ENCODE measurements at regions not wholly inside any gene's neighbourhood (a gene's known extent, or its start where the extent isn't known, plus 50 kb on each side); places are given as distances from the start of the nearest gene placed in this dataset.

GRCh38 chr16:54679531-54679930 is 251.1 kb upstream of the IRX5 start:
- Histone ChIP-seq H3K36me3 (no peaks in the 10 kb centered on the region), H3K4me1 (no peaks in the 10 kb centered on the region), H3K9me3 (no peaks in the 10 kb centered on the region), H3K27me3 (peaks cover 0 to 5% (median 0%) of the 10 kb centered on the region in 4 donors), H3K27ac (replicated peaks in 1 of 4) (no peak overlapping the region), H3K4me3 (no peak overlapping the region)
- TF ChIP-seq POLR2AphosphoS5 (IDR thresholded peaks at IDR 0.05) (no peak), POLR2A (IDR thresholded peaks at IDR 0.05; ENCODE audit: low read depth) (no peak), CTCF (IDR thresholded peaks at IDR 0.05) (no peak), EP300 (IDR thresholded peaks at IDR 0.05) (no peak)
- intact Hi-C loops (cut with DNase I): no loop called here
- WGBS: 86% methylated on average over 4 of the region's 4 CpGs
- DNase-seq (ENCODE audit: extremely low spot score): no peak

- 80% methylated on average over 6 of the region's 6 CpGs for WGBS
- intact Hi-C loops (cut with DNase I): no loop called here
- no peaks in the 10 kb centered on the region for H3K9me3 ChIP-seq
These were observed 253.2 kb upstream of the IRX5 start for GRCh38 chr16:54677308-54677950.

GRCh38 chr16:54673313-54673712 is 257.4 kb upstream of the IRX5 start:
- DNase-seq (ENCODE audit: extremely low spot score): no peak
- H3K36me3 ChIP-seq: no peaks in the 10 kb centered on the region
- no peak overlapping the region for H3K4me3 ChIP-seq
- H3K9me3 ChIP-seq: peaks cover 0 to 6% (median 2%) of the 10 kb centered on the region in 4 donors
- WGBS: 70% methylated on average over 1 of the region's 1 CpG
- intact Hi-C loops (cut with DNase I): no loop called here
- no peak for TF ChIP-seq CTCF (IDR thresholded peaks at IDR 0.05)
- no peak for TF ChIP-seq EP300 (IDR thresholded peaks at IDR 0.05)
- no peak for TF ChIP-seq POLR2AphosphoS5 (IDR thresholded peaks at IDR 0.05)
- no peak for TF ChIP-seq POLR2A (IDR thresholded peaks at IDR 0.05; ENCODE audit: low read depth)
- H3K27me3 ChIP-seq: no peaks in the 10 kb centered on the region
- no peaks in the 10 kb centered on the region for H3K4me1 ChIP-seq
- H3K27ac ChIP-seq (replicated peaks in 1 of 4): no peak overlapping the region

More at GRCh38 chr16:54677308-54677950, 253.2 kb upstream of the IRX5 start:
- no peaks in the 10 kb centered on the region for H3K27me3 ChIP-seq
- TF ChIP-seq POLR2A (IDR thresholded peaks at IDR 0.05; ENCODE audit: low read depth): no peak
- no peak for TF ChIP-seq POLR2AphosphoS5 (IDR thresholded peaks at IDR 0.05)
- no peak for TF ChIP-seq CTCF (IDR thresholded peaks at IDR 0.05)
- no peak for TF ChIP-seq EP300 (IDR thresholded peaks at IDR 0.05)
- H3K27ac ChIP-seq (replicated peaks in 1 of 4): no peak overlapping the region
- DNase-seq (ENCODE audit: extremely low spot score): no peak
- H3K36me3 ChIP-seq: no peaks in the 10 kb centered on the region
- no peak overlapping the region for H3K4me3 ChIP-seq
- H3K4me1 ChIP-seq: no peaks in the 10 kb centered on the region

GRCh38 chr16:54672500-54672899 is 258.2 kb upstream of the IRX5 start:
- Histone ChIP-seq H3K36me3 (no peaks in the 10 kb centered on the region), H3K27ac (replicated peaks in 1 of 4) (no peak overlapping the region), H3K9me3 (peaks cover 0 to 6% (median 2%) of the 10 kb centered on the region in 4 donors), H3K27me3 (no peaks in the 10 kb centered on the region), H3K4me1 (no peaks in the 10 kb centered on the region), H3K4me3 (no peak overlapping the region)
- TF ChIP-seq CTCF (IDR thresholded peaks at IDR 0.05) (no peak), POLR2A (IDR thresholded peaks at IDR 0.05; ENCODE audit: low read depth) (no peak), EP300 (IDR thresholded peaks at IDR 0.05) (no peak), POLR2AphosphoS5 (IDR thresholded peaks at IDR 0.05) (no peak)
- DNase-seq (ENCODE audit: extremely low spot score): no peak
- intact Hi-C loops (cut with DNase I): no loop called here
- WGBS: 83% methylated on average over 1 of the region's 1 CpG

- Histone ChIP-seq H3K27ac (replicated peaks in 1 of 4) (no peak overlapping the region), H3K36me3 (no peaks in the 10 kb centered on the region), H3K27me3 (peaks cover 0 to 84% (median 10%) of the 10 kb centered on the region in 4 donors), H3K9me3 (no peaks in the 10 kb centered on the region), H3K4me1 (peaks cover 8 to 18% (median 13%) of the 10 kb centered on the region in 4 donors), H3K4me3 (no peak overlapping the region)
- no peak for DNase-seq (ENCODE audit: extremely low spot score)
- intact Hi-C loops (cut with DNase I): no loop called here
- no peak for TF ChIP-seq POLR2A (IDR thresholded peaks at IDR 0.05; ENCODE audit: low read depth)
- TF ChIP-seq CTCF (IDR thresholded peaks at IDR 0.05): no peak
- TF ChIP-seq POLR2AphosphoS5 (IDR thresholded peaks at IDR 0.05): no peak
- no peak for TF ChIP-seq EP300 (IDR thresholded peaks at IDR 0.05)
- 93% methylated on average over 2 of the region's 2 CpGs for WGBS
These were observed 273.0 kb upstream of the IRX5 start for GRCh38 chr16:54657709-54658102.
